Mucosa of descending colon (tissue), 3 donors: ENCODE measurements at regions not wholly inside any gene's neighbourhood (a gene's known extent, or its start where the extent isn't known, plus 50 kb on each side); places are given as distances from the start of the nearest gene placed in this dataset.

Experiments
- ATAC-seq: fragments of 200-7000 bp; cut with Tn5 transposase; one replicate; pipeline ENCODE4 v1.9.1; 2020; ENCODE audit warnings: mild to moderate bottlenecking, moderate library complexity
- DNase-seq, 3 donors: peaks; one replicate each; pipeline ENCODE4 v3.0.0-alpha.2; 2020
- H3K36me3 ChIP-seq: fragments of 200-600 bp; one replicate; pipeline ENCODE4 v1.8.0; 2021; ENCODE audit warnings: low read depth, mild to moderate bottlenecking
- H3K4me1 ChIP-seq: fragments of 200-600 bp; one replicate; pipeline ENCODE4 v1.8.0; 2021; ENCODE audit warnings: low read depth, mild to moderate bottlenecking
- H3K4me3 ChIP-seq: fragments of 200-600 bp; one replicate; pipeline ENCODE4 v1.8.0; 2021; ENCODE audit warnings: mild to moderate bottlenecking
- H3K9me3 ChIP-seq: fragments of 200-600 bp; one replicate; pipeline ENCODE4 v1.8.0; 2021; ENCODE audit warnings: mild to moderate bottlenecking
- intact Hi-C, 2 donors: fragments of 100-400 bp; cut with DNase I in 1 of 2; cut with micrococcal nuclease in 1 of 2; formaldehyde crosslinking; loops; one replicate each; pipeline versions ENCODE4 v1.11.0 to v1.11.1; 2022; cut with DNase I, micrococcal nuclease
- TF ChIP-seq, protein P1 (sequence below): fragments of 200-600 bp; IDR thresholded peaks from one replicate; pipeline ENCODE4 v1.8.0; 2022; ENCODE audit warnings: antibody characterized with exemption, mild to moderate bottlenecking
- donor health status: DM: no; HTN: no; CAD: no; lungs with moderate emphysema.
- donor health status: DM: no; HTN: no; CAD: no.
- donor health status: DM: no; HTN: yes; CAD: no.

DNA sequence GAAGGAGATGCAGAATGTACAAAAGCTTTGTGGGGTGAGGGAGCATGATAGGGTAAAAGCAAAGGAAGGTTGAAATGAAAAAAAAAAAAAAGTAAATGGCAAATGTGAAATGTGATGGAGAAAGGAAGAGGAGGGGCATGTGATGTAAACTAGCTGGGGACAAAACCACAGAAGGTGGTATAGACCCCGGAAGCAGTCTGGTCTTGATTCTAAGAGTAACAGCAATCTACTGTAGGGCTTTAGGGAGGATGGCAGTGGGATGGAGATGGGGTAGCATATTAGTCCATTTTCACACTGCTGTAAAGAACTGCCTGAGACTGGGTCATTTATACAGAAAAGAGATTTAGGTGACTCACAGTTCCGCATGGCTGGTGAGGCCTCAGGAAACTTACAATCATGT, 362.0 kb downstream of the SOCS6 start:
- Histone ChIP-seq H3K4me1 (no peaks in the 10 kb centered on the region), H3K9me3 (no peaks in the 10 kb centered on the region), H3K4me3 (no peak overlapping the region), H3K36me3 (no peaks in the 10 kb centered on the region)
- DNase-seq (no peak), ATAC-seq (no peak)
- TF ChIP-seq, protein P1, sequence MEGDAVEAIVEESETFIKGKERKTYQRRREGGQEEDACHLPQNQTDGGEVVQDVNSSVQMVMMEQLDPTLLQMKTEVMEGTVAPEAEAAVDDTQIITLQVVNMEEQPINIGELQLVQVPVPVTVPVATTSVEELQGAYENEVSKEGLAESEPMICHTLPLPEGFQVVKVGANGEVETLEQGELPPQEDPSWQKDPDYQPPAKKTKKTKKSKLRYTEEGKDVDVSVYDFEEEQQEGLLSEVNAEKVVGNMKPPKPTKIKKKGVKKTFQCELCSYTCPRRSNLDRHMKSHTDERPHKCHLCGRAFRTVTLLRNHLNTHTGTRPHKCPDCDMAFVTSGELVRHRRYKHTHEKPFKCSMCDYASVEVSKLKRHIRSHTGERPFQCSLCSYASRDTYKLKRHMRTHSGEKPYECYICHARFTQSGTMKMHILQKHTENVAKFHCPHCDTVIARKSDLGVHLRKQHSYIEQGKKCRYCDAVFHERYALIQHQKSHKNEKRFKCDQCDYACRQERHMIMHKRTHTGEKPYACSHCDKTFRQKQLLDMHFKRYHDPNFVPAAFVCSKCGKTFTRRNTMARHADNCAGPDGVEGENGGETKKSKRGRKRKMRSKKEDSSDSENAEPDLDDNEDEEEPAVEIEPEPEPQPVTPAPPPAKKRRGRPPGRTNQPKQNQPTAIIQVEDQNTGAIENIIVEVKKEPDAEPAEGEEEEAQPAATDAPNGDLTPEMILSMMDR, result no peak
- intact Hi-C loops, result no loop called here

DNA sequence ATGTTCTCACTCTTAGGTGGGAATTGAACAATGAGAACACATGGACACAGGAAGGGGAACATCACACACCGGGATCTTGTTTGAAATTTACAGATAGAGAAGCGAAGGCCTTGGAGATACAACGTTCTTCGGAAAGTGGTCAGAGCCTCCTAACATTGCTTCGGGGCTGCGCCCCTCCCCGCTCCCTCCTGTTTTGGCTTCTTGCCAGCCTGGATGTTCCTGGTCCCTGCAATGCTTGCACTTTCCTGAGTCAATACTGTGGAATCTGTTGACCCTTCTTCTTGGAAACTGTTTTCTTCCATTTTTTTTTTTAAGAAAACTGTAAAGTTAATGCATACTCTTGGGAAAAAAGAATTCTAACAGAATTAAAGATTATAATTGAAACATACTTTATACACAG, 360.8 kb downstream of the SOCS6 start:
- intact Hi-C loops, result no loop called here
- DNase-seq (no peak), ATAC-seq (no peak)
- TF ChIP-seq, protein P1, result no peak
- Histone ChIP-seq H3K4me1 (no peaks in the 10 kb centered on the region), H3K4me3 (no peak overlapping the region), H3K36me3 (no peaks in the 10 kb centered on the region), H3K9me3 (no peaks in the 10 kb centered on the region)

DNA sequence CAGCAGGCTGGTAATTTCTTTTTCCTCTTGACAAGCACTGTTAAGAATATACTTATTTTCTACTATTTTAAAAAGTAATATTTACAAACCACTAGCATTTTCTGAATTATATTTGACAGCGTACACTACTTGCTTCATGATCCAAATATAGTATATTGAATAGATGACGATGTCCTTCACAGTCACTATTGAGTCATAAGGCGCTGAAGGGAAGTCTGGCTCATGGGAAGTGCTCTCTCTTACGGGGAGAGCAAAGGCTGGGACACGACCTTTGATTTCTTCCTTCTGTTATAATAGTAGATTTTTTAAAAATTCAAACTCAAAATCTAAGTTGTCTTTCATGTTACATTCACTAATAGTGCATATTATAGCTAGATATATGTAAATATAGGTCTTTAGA, 357.1 kb downstream of the SOCS6 start:
- TF ChIP-seq, protein P1, result no peak
- H3K9me3 ChIP-seq, result no peaks in the 10 kb centered on the region
- intact Hi-C loops, result no loop called here
- H3K36me3 ChIP-seq, result no peaks in the 10 kb centered on the region
- H3K4me3 ChIP-seq, result no peak overlapping the region
- ATAC-seq, result no peak
- DNase-seq, result no peak
- no peaks in the 10 kb centered on the region for H3K4me1 ChIP-seq

DNA sequence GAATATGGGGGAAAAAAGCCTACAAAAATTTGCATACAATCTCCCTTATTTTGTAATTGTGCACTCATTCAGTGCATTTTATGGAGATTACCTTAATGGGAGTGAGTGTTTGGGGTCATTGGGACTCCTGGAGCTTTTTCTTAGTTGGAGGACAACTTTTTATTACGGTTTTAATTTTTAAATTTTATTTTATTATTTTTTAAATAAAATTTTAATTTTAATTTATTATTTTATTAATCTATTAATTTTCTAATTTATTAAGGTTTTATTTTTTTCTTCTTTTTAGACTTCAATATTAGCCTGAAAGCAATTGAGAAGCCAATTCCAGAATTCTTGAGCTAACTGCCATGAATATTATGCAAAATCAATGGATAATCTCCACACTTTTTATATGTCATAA, 355.0 kb downstream of the SOCS6 start:
- intact Hi-C loops, result no loop called here
- H3K4me1 ChIP-seq, result no peaks in the 10 kb centered on the region
- ATAC-seq (no peak), DNase-seq (no peak)
- H3K9me3 ChIP-seq, result no peaks in the 10 kb centered on the region
- no peak overlapping the region for H3K4me3 ChIP-seq
- TF ChIP-seq, protein P1, result no peak
- H3K36me3 ChIP-seq, result no peaks in the 10 kb centered on the region

DNA sequence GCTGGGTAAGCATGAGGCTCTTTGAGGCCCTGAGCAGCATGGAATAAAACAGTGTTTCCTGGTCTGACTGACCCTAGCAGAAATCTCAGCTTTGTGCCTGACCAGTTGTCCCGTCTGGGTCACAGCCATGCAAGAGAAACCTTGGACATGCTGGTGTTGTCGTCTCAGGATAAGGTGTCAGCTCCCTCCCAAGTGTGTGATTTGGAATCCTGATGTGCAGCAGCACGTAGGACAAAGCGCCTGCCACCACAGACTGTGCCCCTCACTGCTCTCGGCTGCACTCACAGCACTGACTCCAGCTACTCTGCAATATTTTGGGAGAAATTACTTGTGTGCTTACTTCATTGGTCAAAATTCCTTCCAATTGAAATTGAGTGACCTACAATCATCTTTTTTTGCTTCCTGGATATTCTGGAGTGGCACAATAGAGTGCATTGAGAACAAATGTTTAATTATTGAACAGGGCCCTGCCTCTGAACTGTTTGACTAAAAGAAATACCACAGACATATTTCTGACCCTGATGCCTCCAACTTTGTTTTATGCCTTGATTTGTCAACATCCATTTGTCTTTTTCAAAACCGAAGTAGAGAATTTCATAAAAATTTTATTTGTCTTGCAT, 352.4 kb downstream of the SOCS6 start:
- Histone ChIP-seq H3K36me3 (no peaks in the 10 kb centered on the region), H3K4me3 (no peak overlapping the region), H3K4me1 (no peaks in the 10 kb centered on the region), H3K9me3 (no peaks in the 10 kb centered on the region)
- TF ChIP-seq, protein P1, result no peak
- intact Hi-C loops, result no loop called here
- DNase-seq, result no peak
- no peak for ATAC-seq
